HG03575 (cell line): ENCODE measurements at regions not wholly inside any gene's neighbourhood (a gene's known extent, or its start where the extent isn't known, plus 50 kb on each side); places are given as distances from the start of the nearest gene placed in this dataset.
"Not testable (repeated sequence)": the region's sequence is repeated elsewhere in the genome, so short reads cannot be mapped to it uniquely, and the experiment has no call there.

Experiments
- ATAC-seq: cut with Tn5 transposase; IDR thresholded peaks from one replicate; pipeline ENCODE4 v1.9.1; 2021; ENCODE audit not compliant: unreplicated experiment, insufficient number of reproducible peaks, low FRiP score; ENCODE audit errors: extremely low read depth

GRCh38 chr5:29588236-29588635, 1605.2 kb upstream of the CDH6 start:
- no peak for ATAC-seq

DNA sequence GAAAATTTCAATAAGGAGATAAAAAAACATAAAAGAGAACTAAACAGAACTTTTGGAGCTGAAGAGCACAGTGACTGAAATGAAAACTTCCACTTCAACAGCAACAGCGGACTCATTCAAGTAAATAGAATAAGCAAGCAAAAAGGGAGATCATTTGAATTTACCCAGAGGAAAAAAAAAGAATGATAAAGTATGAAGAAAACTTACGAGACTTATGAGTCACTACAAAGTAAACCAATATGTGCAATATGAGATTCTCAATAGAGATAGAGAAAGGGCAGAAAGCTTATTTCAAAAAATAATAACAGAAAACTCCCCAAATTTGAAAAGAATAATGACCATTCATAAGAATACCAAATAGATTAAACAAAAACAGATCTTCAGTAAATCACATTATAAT, 1605.7 kb upstream of the CDH6 start:
- no peak for ATAC-seq

DNA sequence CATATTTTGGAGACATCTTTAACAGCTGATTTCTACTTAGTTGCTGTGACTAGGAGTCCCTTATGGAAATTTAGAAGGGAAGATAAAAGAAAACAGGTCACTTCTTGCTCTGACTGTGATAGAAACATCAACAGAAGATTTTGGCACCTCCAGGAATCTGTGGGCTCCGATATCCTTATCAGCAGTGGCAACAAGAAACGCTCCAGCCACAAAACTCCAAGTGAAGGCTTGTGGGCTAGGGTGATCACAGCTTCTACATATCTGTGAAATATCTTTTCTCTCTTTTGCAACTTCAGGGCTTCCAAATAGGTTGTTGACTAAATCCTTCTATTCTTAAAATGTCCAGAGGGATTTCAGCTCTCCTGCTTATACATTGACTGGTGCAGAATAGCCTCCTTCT, 1625.5 kb upstream of the CDH6 start:
- ATAC-seq = no peak

DNA sequence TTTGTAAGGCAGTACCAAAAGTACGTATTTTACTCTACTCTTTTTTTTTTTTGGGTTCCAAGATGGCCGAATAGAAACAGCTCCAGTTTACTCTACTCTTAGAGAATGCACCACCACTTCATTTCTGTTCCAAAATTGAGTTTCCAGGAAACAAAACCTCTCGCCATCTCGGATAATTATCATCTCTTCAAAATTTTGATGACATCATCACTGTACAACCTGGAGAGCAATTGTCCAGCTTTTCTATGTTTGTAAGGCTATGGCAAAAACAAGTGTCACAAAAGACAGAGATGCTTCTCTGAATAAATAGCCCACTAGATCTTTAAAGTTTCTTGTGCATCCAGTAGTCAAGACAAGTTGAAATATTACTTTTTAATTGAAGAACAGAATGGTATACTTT, 1631.9 kb upstream of the CDH6 start:
- no peak for ATAC-seq

GRCh38 chr5:29550523-29550922, 1643.0 kb upstream of the CDH6 start:
- no peak for ATAC-seq

DNA sequence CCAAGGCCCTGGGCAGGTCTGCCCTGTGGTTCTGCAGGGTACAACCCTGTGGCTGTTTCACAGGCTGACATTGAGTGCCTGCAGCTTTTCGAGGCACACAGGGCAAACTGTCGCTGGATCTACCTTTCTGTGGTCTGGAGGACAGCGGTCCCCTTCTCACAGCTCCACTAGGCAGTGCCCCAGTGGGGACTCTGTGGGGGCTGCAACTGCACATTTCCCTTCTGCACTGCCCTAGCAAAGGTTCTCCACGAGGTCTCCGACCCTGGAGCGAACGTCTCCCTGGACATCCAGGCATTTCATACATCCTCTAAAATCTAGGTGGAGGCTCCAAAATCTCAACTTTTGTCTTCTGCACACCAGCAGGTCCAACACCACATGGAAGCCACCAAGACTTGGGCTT, 1645.2 kb upstream of the CDH6 start:
- no peak for ATAC-seq

GRCh38 chr5:29547236-29547865, 1646.1 kb upstream of the CDH6 start:
- ATAC-seq = no peak

GRCh38 chr5:29543501-29543900, 1650.0 kb upstream of the CDH6 start:
- ATAC-seq = no peak

GRCh38 chr5:29524227-29524626, 1669.3 kb upstream of the CDH6 start:
- no peak for ATAC-seq

DNA sequence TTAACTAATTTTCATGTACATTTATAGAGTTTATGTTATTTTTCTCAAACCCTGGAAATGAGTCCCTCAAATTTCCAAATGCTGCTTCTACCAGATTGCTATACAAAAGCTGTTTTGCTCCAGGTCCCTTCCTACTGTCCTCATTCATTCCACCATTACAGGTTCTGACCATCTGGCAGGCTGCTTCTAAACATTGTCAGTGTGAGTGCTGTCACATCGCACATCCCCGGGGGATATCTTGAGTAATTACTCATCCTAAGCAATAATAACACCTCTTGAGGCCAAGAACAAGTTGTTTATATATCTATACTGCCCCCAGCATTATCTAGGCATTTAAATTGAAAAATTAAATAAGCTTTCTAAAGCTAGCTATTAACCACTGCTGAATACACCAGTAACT, 1675.3 kb upstream of the CDH6 start:
- no peak for ATAC-seq

- ATAC-seq = no peak
These were observed 1677.3 kb upstream of the CDH6 start for GRCh38 chr5:29516224-29516623.

DNA sequence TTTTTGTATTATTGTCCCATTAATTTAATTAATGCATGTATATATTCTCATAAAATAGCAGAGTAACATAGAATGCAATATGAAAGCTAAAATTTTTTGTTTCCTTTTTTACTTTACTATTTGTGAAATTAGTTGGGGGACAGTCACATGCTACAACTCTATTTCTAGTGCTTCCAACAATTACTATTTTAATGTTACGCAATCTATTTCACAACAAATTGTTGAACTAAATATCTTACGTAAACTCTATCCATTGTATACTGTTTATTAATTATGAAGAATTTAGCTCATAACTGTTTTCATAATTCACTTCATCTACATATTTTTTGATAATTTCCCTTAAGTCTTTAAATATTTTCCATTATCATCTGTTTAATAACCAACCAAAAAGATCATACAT, 1685.4 kb upstream of the CDH6 start:
- ATAC-seq = no peak

DNA sequence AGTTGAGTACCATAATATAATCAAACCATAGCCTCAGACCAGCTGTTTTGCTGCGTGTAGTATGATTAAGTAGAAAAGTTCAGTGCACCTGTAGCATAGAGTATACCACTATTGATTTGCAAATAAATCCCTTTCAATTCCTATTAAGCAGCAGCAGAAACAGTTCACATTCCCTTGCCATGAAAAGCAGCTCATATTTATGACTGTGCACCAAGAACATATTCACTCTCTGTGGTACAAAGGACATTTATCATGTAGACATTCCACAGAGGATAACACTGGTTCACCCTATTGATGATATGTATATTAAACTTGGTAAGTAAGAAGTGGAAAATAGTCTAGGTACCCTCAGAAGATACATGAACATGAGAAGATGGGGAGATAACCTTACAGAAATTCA, 1689.1 kb upstream of the CDH6 start:
- ATAC-seq = no peak

GRCh38 chr5:29498860-29499259, 1694.6 kb upstream of the CDH6 start:
- no peak for ATAC-seq

DNA sequence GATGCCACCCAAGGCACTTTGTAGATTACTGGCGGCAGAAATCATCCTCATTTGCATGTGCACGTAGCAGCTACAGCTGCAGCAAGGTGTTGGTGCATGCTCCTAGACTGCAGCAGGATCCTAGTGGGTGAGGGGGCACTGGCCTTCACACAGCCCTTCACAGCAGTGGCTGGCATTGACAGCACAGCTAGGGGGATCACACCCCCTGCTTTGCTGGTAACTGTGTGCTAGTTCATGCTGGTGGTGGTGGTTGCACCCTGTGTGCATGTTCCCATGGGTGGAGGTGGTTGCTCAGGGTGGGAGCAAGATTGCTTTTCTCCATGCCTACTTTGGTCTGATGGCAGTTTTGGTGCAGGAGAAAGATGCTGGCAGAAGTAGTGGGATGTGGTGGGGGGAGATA, 1695.1 kb upstream of the CDH6 start:
- ATAC-seq = no peak

DNA sequence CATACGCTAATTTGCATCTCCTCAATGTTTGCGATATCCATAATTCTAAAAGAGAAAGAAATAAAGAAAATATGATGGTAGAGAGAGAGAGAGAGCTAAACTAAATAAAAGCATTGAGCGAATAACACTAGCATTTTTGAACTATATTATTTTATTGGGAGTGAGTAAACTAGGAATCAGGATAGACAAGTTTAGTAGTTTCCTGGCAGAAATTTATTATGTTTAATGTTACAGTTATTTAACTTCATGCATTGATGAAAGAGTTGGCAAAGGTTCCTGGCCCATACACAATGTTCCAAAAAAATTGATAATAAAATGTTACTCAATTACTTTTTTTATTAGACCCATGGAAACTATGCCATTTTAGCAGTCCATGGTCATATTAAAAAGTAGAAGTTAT, 1708.2 kb upstream of the CDH6 start:
- no peak for ATAC-seq

DNA sequence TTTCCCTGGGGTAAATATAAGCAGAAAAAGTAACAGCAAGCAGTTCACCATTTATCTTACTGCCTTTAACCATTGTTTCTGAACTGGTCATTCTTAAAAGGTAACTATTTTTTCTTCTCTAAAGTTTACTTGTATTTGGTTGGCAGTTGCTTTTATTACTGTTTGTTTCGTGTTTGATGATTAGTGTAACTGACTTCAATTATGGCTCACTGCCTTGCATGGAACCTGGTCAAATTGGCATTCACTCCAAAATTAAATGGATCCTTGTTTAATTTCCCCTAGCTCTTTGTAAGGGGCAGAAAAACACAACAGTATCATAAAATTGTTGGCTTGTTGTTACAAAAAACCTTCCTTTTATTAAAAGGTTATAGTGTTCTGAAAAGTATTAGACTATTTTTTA, 1723.9 kb upstream of the CDH6 start:
- no peak for ATAC-seq

DNA sequence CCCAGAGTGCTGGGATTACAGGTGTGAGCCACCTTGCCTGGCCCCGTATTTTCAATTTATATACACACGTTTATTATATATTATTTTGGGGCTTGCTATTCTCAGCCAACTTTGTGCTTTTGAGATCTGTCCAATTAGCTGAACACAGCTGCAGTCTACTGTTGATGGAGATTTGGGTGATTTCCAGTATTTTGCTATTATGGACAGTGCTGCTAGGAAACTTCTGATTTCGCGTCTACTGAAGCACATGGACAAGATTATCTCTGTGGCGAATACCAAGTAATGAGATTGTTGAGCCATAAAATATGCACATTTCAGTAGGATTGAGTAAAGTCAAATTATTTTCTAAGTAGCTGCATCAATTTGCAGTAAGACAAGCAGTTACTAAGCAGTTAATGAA, 1731.2 kb upstream of the CDH6 start:
- no peak for ATAC-seq

DNA sequence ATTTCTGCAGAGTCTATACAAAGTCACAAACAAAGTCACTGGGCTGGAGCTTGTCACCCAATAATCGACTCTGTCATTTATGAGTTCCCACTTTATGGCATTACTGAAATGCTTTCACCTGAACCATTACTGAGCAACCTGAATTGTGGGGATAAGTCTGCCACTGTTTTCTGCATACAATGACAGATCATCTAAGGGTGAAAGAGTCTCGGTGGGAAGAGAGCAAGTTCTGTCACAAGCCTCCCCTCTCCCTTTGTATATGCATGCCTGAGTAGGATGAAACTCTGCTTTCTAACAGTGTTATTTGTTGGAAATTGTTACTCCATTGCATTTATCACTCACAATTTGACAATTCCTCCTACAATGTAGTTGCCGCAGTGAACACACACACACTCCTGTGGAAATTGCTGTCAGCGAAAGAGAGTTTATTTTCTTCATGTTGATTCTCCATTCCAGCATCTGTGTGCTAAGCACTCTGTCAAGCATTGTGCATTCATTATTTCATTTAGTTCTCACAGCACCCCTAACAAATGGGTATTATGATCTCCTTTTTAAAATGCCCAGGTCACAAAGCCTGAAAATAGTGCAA, 1732.4 kb upstream of the CDH6 start:
- ATAC-seq = no peak

DNA sequence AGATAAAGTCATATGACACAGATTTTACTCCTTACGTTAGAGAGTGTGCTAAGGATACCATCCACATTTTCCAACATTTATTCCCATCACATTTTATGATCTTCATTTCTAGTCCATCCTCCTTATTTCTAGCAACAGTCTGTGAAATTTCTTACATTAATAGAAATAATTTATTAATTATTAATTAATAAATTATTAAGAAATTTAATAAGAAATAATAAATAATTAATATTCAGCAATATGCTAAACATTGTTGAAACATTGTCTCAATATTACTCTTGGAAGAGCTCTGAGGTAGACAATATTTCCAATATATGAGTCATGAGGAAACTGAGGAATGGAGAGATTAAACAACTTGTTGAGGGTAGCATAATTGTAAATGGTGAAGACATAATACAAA, 1742.5 kb upstream of the CDH6 start:
- ATAC-seq = not testable (repeated sequence)

DNA sequence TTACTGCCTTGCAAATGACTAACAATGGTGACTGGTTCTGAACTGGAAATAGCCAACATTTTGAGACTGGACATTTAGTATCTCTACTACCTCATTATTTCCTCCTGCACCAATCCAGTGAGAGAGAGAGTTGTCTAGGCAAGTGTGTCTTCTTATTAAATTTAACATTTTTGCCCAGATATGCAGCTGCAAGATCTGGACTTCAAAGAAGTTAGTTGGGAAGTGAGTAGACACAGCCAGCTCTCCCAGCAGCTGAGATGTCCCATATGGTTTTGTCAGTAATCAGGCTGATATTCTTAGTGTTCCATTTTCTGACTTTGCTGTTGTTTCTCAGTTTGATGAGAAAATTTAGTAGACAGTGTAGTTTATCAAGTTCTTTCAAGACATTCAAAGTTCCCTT, 1778.8 kb upstream of the CDH6 start:
- ATAC-seq = no peak
